IPS-18c (cell line): ENCODE measurements at regions not wholly inside any gene's neighbourhood (a gene's known extent, or its start where the extent isn't known, plus 50 kb on each side); places are given as distances from the start of the nearest gene placed in this dataset.

Experiments used
- H3K4me3 ChIP-seq: 2 replicates; pipeline ENCODE4 v1.7.0; 2013; ENCODE audit warnings: low read depth, mild to moderate bottlenecking, low read length, moderate library complexity; ENCODE audit not compliant: insufficient read depth
- H3K9me3 ChIP-seq: one replicate; pipeline ENCODE4 v1.6.1; 2013; ENCODE audit warnings: mild to moderate bottlenecking, low read length, moderate library complexity; ENCODE audit not compliant: control insufficient read depth, insufficient read depth

- H3K9me3 ChIP-seq: no peaks in the 10 kb centered on the region
- H3K4me3 ChIP-seq: no peak overlapping the region
Observed at GRCh38 chr13:73902847-73903246, 231.4 kb downstream of the KLF12 start.

DNA sequence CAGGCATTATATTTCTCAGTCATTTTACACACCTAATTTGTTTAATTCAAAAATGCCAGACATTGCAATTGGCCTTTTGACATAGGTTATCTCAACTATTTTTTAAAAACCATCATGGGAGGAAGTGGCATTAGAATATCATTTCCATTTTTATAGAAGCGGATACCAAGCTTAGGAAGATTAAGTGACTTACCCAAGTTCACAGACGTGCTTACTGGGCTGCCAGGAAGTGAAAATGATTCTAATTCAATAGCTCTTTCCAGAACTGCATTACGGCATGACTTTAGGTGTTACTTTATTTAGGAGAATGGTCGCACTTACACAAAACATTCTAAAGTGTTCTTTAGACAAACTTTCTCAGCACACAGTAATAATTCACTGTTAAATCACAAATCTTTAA lies 231.9 kb downstream of the KLF12 start:
- no peak overlapping the region for H3K4me3 ChIP-seq
- H3K9me3 ChIP-seq: no peaks in the 10 kb centered on the region

DNA sequence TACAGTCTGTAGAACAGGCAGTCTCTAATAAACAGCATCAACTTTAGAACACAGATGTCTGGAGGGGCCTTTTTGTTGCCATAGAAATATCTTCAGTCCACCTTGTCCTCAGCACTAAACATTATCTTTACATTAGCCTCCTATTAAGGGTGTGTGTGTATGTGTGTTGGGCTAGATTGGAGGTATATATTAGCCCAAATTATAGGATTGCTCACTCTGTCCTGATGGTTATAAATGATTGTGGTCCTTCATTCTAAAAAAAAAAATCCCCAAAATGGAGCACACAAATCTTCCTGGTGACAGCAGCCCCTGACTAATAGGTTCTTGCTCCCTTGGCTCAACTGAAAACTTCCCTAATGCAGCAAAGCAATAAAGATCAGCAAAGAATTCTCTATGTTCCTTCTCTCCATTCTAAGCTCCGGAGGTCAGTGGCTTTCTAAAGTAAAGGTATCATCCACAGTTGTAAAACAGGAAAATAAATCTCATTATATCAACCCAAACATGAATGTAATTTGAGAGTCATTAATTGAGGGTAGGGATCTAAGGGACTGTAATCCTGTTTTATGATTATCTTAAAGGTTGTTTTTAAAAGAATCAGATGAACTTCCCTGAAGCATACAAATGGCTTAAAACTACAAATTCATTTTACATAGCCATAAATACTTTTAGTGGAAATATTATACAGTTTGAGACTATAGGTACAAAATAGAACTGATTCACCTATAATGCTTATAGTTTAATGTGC lies 232.7 kb downstream of the KLF12 start:
- H3K9me3 ChIP-seq: no peaks in the 10 kb centered on the region

GRCh38 chr13:73900591-73900990 lies 233.6 kb downstream of the KLF12 start:
- Histone ChIP-seq H3K4me3 (no peak overlapping the region), H3K9me3 (no peaks in the 10 kb centered on the region)

More for the DNA sequence above, 232.7 kb downstream of the KLF12 start:
- H3K4me3 ChIP-seq: no peak overlapping the region

- Histone ChIP-seq H3K9me3 (no peaks in the 10 kb centered on the region), H3K4me3 (no peak overlapping the region)
Observed at GRCh38 chr13:73898899-73899298, 235.3 kb downstream of the KLF12 start.

GRCh38 chr13:73898276-73898675 lies 235.9 kb downstream of the KLF12 start:
- no peaks in the 10 kb centered on the region for H3K9me3 ChIP-seq
- H3K4me3 ChIP-seq: no peak overlapping the region

- Histone ChIP-seq H3K4me3 (no peak overlapping the region), H3K9me3 (no peaks in the 10 kb centered on the region)
Observed at GRCh38 chr13:73894995-73895571, 239.1 kb downstream of the KLF12 start.

DNA sequence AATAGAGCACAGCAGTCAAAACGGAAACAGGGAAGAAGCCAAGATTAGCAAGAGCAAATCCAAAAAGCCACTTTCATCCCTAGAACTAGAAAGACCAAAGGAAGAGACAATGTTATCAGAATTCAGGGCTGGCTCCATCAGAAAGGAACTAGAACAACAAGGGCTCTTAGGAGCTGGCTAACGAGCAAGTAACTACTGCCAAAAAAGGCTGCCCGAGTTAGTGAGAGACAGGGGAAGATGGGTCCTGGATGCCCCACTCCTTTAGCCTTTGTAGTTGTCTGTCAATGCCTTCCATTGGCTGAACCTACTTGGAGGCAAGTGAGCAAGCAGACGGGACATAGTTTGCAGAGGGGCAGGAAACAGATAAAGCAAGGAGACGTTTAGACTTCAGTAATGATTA lies 240.4 kb downstream of the KLF12 start:
- H3K9me3 ChIP-seq: no peaks in the 10 kb centered on the region
- no peak overlapping the region for H3K4me3 ChIP-seq

GRCh38 chr13:73891805-73892204 lies 242.4 kb downstream of the KLF12 start:
- no peaks in the 10 kb centered on the region for H3K9me3 ChIP-seq
- no peak overlapping the region for H3K4me3 ChIP-seq

DNA sequence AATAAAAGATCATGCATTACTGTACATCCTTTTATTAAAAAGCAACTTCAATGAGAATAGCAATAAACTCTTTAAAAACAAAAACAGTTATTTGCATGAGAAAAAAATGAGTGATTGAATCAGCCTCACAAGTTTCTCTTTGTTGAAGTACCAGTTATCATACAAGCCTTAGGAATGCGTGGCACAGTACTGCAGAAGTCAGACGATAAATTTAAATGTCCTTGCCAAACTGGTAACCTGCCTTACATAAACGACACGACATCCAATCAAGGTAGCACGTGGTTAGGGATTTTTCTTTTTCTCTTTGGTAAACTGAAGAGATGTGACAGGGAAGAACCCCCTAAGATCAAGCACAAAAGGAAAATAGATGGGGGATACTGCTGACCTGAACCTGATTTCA lies 251.0 kb downstream of the KLF12 start:
- no peaks in the 10 kb centered on the region for H3K9me3 ChIP-seq
- H3K4me3 ChIP-seq: no peak overlapping the region

GRCh38 chr13:73880365-73880764 lies 253.8 kb downstream of the KLF12 start:
- H3K9me3 ChIP-seq: no peaks in the 10 kb centered on the region
- H3K4me3 ChIP-seq: no peak overlapping the region

DNA sequence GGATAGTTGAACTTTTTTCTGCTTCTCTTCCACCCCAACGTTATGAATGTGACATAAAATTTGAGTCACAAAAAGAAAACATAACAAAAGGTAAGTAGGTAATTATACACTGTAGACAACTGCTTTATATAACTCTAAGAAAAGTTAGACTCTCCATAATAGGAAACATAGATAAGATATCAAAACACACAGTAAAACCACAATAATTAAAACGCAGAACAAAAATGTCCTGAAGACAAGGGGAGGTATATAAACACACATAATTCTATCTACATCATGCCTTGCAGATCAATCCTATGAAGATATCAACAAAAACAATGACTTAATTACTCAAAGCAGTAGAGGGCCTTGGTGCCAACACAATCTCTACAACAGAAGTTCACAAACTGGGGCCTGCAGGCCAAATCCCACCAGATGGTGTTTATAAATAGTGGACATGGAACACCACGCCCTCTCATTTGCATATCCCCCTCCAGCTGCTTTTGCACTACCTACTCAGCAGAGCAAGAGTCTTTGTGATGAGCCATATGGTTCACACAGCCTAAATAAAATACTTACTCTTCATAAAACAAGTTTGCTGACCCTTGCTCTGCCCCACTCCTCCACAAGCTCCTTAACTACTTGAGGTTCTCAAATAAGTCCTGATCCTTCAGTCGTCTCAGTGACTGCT lies 254.7 kb downstream of the KLF12 start:
- Histone ChIP-seq H3K9me3 (no peaks in the 10 kb centered on the region), H3K4me3 (no peak overlapping the region)

DNA sequence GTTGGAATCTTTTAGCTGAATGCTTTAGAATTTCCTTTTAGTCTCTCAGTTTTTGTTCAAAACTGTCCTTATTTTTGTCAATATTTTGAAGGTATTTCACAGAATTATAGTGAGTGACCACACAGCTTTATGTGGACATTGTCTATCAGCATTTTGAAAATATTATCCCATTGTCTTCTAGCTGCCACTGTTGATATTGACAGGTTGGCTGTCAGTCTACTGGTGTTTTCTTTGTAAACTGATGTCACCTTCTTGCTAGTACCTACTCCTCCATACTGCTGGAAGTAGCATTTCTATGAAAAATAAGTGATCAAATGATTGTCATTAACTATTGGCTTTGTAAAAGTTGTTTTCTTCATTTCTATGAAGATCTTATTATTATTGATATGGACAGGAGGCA lies 256.8 kb downstream of the KLF12 start:
- Histone ChIP-seq H3K4me3 (no peak overlapping the region), H3K9me3 (no peaks in the 10 kb centered on the region)

GRCh38 chr13:73876323-73876722 lies 257.9 kb downstream of the KLF12 start:
- no peaks in the 10 kb centered on the region for H3K9me3 ChIP-seq
- H3K4me3 ChIP-seq: no peak overlapping the region

GRCh38 chr13:73873940-73874830 lies 260.0 kb downstream of the KLF12 start:
- H3K9me3 ChIP-seq: no peaks in the 10 kb centered on the region
- H3K4me3 ChIP-seq: no peak overlapping the region

- Histone ChIP-seq H3K9me3 (no peaks in the 10 kb centered on the region), H3K4me3 (no peak overlapping the region)
Observed at GRCh38 chr13:73872397-73872796, 261.8 kb downstream of the KLF12 start.
